Hematopoietic multipotent progenitor cell treated with erythropoietin and hydrocortisone succinate and interleukin-3 and kit ligand, for 15 days (in vitro differentiated cells): ENCODE measurements at regions not wholly inside any gene's neighbourhood (a gene's known extent, or its start where the extent isn't known, plus 50 kb on each side); places are given as distances from the start of the nearest gene placed in this dataset.

Experiments
- DNase-seq: peaks from one replicate; pipeline ENCODE4 v3.0.0-alpha.2; 2015; ENCODE audit warnings: low spot score

GRCh38 chr7:110051372-110051771 lies 1039.6 kb upstream of the LRRN3 start:
- DNase-seq, result no peak

DNA sequence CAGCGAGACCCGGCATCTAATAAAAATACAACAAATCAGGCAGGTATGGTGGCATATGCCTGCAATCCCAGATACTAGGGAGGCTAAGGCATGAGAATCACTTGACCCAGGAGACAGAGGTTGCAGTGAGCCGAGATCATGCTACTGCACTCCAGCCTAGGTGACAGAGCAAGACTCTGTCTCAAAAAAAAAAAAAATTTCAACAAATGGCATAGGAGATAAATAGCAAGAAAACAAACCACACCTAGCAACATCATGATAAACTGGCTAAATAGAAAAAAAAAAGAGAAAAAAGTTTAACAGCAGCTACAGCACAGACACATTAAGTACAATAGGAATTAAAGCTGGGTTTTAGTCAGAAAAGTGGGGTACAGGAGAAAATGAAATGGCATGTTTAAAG lies 1034.6 kb upstream of the LRRN3 start:
- no peak for DNase-seq

DNA sequence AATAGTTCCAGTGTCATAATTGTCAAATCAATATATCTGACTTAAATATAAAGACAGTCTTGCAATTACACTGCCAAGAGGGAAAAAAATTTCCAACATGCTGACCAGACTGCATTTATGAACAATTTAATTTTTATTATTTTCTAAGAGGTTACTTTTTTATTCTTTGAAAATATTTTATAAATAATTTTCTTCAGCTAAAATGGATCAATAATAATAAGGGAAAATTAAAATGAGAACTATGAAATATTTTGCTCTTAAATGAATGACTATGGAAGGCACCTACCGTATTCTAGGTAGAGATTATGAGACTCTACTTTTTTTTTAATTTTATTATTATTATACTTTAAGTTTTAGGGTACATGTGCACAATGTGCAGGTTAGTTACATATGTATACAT lies 1032.5 kb upstream of the LRRN3 start:
- no peak for DNase-seq

- no peak for DNase-seq
Measured at GRCh38 chr7:110061387-110061786, 1029.5 kb upstream of the LRRN3 start.

- DNase-seq, result no peak
Measured at GRCh38 chr7:110065121-110065520, 1025.8 kb upstream of the LRRN3 start.

GRCh38 chr7:110066843-110067242 lies 1024.1 kb upstream of the LRRN3 start:
- no peak for DNase-seq

DNA sequence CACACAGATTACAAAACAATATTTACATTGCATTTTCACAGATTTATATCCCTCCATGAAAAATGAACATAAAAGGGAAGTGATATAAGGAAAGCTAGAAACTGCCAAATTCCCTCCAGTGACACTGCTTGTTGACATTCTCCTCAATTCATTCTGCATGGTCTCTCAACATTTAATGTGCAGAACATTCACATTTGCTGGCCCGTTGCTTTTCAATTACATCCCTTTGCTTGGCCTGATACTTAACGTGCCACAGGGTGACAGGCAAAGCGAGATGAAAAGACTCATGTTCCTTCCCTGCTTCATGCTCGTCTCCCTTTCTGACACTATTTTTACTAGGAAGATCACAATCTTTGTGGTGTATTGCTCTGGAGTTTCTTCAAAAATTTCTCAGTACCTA lies 1019.7 kb upstream of the LRRN3 start:
- no peak for DNase-seq

- DNase-seq, result no peak
Measured at GRCh38 chr7:110075450-110075849, 1015.5 kb upstream of the LRRN3 start.

- no peak for DNase-seq
Measured at GRCh38 chr7:110076194-110076593, 1014.7 kb upstream of the LRRN3 start.

DNA sequence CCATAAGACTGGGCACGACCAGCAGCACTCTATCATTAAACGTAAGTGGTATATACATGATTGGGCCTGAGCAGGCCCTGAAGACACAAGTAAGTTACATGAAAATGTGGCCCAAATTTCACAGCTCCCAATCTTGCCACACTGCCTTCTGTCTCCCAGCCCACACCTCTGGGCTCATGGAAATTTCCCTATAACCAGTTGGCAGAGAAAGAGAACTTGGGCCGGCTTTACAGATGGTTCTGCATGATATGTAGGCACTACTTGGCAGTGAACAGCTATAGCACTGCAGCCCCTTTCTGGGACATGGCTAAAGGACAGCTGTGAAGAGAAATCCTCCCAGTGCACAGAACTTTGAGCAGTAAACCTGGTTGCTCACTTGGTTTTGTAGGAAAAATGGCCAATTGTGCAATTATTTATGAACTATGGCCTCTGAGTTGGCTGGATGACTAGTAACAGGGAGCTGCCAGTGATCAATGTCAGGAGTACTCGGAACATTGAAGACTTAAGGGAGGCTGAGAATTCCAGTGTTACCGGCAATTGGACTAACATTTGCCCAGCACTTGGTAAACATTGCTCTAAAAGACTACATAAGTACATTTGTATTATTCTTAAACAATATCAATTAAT lies 1006.6 kb upstream of the LRRN3 start:
- DNase-seq, result no peak

DNA sequence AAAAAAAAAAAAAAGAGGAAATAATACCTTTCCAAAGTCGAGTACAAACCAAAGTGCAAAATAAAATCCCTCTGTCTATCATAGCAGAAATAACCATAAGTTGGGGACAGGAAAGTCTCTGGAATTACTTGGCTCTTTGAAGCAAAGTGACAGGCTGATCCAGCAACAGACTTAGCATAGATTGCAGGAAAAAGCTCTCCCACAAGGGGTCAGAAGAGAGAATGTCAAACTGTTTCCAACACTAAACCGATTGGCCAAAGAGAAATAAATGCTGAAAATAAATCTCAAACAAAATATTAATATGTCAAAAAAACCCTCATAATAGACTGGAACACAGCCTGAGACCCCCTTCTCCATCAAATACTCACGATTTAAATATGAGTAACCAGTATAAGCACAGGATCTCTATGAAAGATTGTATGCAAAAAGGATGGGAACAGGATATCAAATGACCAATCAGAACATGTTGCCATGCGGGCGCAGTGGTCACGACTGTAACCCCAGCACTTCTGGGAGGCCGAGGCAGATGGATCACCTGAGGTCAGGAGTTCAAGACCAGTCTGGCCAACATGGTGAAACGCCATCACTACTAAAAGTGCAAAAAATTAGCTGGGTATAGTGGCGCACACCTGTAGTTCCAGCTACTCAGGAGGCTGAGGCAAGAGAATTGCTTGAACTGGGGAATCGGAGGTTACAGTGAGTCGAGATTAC lies 1000.7 kb upstream of the LRRN3 start:
- no peak for DNase-seq

- DNase-seq, result no peak
Measured at GRCh38 chr7:110095372-110096052, 995.4 kb upstream of the LRRN3 start.

DNA sequence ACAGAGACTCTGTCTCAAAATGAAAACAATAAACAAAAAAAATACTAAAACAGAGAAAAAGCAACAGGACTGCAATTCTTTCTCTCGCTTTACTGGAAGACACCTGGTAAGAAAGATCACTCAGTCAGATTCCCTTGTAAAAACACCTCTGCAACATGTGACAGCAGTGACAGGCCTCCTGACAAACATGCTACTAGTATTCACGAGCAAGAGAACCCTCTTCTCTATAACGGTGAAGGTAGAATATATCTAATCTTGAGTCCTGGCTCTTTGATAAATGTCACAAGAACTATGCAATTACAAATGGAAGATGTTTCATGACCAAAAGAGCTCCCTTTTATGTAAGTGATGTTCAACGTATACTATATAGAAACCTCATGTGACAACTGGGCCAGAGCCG lies 986.7 kb upstream of the LRRN3 start:
- no peak for DNase-seq

DNA sequence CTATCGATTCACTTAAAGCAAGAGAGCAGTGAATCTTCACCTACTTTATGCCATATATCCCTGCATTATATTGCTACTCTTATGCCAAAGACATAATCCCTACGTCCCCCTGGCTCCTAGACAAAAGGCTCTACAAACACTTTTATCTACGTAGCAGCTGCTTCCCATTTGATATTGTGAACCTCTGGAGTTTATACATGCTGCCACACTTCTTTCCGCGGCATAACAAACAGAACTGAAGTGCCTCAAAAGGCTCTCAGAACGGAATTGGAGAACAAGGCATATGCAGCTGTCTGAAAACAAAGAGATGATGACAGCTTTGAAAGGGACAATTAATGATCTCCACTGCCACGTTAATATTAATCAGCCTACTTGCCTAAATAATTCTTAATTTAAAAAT lies 985.6 kb upstream of the LRRN3 start:
- no peak for DNase-seq

GRCh38 chr7:110105840-110106239 lies 985.1 kb upstream of the LRRN3 start:
- no peak for DNase-seq

DNA sequence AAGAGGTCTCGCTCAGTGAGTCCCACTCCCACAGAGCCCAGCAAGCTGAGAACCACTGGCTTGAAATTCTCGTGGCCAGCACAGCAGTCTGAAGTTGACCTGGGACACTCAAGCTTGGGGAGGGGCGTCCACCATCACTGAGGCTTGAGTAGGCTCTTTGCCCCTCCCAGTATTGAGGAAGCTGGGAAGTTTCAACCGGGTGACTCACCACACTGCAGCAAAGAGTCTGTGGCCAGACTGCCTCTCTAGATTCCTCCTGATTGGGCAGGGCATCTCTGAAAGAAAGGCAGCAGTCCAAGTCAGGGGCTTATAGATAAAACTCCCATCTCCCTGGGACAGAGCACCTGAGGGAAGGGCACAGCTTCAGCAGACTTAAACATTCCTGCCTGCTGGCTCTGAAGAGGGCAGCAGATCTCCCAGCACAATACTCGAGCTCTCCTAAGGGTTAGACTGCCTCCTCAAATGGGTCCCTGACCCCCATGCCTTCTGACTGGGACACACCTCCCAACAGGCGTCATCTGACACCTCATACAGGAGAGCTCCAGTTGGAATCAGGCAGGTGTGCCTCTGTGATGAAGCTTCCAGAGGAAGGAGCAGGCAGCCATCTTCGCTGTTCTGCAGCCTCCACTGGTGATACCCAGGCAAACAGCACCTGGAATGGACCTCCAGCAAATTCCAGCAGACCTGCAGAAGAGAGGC lies 970.9 kb upstream of the LRRN3 start:
- DNase-seq, result no peak

- no peak for DNase-seq
Measured at GRCh38 chr7:110129159-110129558, 961.8 kb upstream of the LRRN3 start.

DNA sequence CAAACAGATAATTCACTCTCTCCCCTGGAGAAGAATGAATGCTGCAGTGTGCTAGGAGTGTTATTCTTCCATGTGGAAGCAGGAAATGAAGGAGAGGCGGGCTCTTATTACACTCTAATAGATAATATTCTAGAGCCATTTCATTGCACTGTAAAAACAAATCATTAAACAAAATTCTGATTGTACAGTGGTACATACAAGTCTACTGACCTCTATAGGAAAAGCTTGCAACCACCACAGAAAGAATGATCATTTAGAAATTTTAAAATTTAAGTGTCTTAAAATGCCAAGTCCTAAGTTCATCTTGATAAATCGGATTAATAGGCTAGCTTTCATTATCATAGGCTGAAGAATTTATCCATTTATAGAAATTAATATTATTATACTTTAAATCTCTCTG lies 960.3 kb upstream of the LRRN3 start:
- DNase-seq, result no peak

- DNase-seq, result no peak
Measured at GRCh38 chr7:110131344-110131743, 959.6 kb upstream of the LRRN3 start.

GRCh38 chr7:110139056-110139455 lies 951.9 kb upstream of the LRRN3 start:
- no peak for DNase-seq

DNA sequence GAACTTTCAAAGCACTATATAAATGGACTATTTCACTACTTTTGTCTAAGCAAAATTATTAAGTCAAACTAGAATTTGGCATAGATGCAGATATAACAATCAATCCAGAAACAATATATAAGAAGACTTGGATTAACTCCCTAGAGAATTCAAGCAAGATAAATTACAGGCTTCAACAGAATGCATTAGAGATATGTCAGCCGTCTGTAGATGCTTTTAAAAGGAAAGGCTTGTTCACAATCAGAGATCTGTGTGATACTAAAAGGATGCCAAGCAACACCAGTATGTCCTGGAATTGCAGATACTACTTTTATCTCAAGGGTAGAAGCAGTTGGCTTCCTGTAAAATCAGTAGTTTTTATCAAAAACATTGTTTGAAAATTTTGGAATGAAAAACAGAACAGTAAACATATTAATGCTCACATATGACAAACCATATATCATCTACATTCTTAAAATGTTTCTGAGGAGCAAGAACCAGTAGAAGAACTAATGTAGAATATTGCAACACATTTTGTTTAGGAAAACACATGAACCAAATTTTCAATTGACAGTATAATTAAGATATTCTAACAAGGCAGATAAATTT lies 947.9 kb upstream of the LRRN3 start:
- no peak for DNase-seq

DNA sequence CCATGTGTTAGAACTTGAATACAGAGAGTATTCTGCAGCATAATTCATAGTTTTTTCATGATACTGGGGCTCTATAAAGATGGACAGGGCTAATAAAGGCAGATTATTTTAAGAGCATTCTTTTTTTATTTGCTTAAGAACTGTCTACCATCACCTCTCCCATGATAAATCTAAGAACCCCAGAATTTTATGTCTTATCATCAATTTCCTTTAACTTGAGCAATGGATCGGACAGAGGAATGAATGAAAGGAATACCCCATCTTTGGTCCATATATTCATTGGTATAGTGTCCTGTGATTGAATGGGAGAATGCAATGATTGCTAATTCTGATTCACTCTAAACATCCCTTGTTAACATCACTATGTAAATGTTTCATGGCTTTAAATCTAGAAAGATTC lies 946.3 kb upstream of the LRRN3 start:
- DNase-seq, result no peak

DNA sequence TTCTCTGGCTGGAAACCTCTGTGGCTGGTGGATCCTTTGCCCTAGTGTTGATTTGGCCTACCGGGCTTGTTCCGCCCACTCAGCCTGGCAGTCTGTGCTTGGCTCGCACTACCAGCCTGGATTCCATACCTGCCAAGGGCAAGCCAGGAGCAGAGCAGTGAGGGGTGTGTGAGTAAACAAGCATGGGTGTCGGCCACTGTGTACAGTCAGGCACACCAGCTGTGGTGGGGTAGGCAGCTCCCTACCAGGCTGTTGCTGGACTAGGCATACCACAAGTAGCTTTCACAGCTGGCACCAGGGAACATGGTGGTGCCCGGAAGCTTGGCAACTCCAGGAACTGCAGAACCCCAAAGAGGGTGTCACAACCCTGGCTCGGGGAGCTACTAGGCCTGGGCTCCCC lies 942.9 kb upstream of the LRRN3 start:
- DNase-seq, result no peak
